H1 (cell line): ENCODE measurements at regions not wholly inside any gene's neighbourhood (a gene's known extent, or its start where the extent isn't known, plus 50 kb on each side); places are given as distances from the start of the nearest gene placed in this dataset.

Experiments used
- CTCF ChIA-PET: fragments of 300-600 bp; sonication (Branson Sonifier 250); formaldehyde crosslinking; loops from one replicate; lab custom pipeline; 2021; ENCODE audit not compliant: partially characterized antibody; lab: Charles Lee
- POLR2A ChIA-PET: fragments of 300-600 bp; sonication (Branson Sonifier 250); formaldehyde crosslinking; loops from one replicate; lab custom pipeline; 2021; ENCODE audit warnings: inconsistent platforms; ENCODE audit not compliant: partially characterized antibody; lab: Charles Lee
- DNase-seq, 2 experiments: peaks; one replicate each; pipeline versions ENCODE4 v3.0.0 to v3.0.0-alpha.2; 2010 to 2022; ENCODE audit warnings: low spot score in 2 of 2, low read depth in 1 of 2, mixed read lengths in 1 of 2
- FAIRE-seq: peaks from 2 replicates; lab custom pipeline; 2011; peaks lifted over from hg19 to GRCh38; lab: Jason Lieb, UNC
- H2AFZ ChIP-seq: 2 replicates; pipeline ENCODE4 v1.8.1; 2012; ENCODE audit warnings: low read length, inconsistent platforms
- H2AK5ac ChIP-seq: 2 replicates; pipeline ENCODE4 v1.6.1; 2013; ENCODE audit warnings: low read depth, low read length
- H2BK120ac ChIP-seq: replicated peaks from 2 replicates; pipeline ENCODE3; 2013; ENCODE audit warnings: low read depth, low read length, inconsistent platforms
- H2BK12ac ChIP-seq: 2 replicates; pipeline ENCODE4 v1.6.1; 2013; ENCODE audit warnings: low read depth, low read length
- H2BK15ac ChIP-seq: 2 replicates; pipeline ENCODE4 v1.6.1; 2013; ENCODE audit warnings: low read length
- H2BK20ac ChIP-seq: 2 replicates; pipeline ENCODE4 v1.6.1; 2013; ENCODE audit warnings: low read length
- H2BK5ac ChIP-seq: 2 replicates; pipeline ENCODE4 v1.6.1; 2013; ENCODE audit warnings: low read depth, low read length
- H3K14ac ChIP-seq: 2 replicates; pipeline ENCODE4 v1.6.1; 2013; ENCODE audit warnings: inconsistent platforms; ENCODE audit not compliant: insufficient read length
- H3K18ac ChIP-seq: 2 replicates; pipeline ENCODE4 v1.6.1; 2013; ENCODE audit warnings: low read length; ENCODE audit errors: extremely low read depth
- H3K23ac ChIP-seq: 2 replicates; pipeline ENCODE4 v1.6.1; 2013; ENCODE audit warnings: inconsistent platforms; ENCODE audit not compliant: insufficient read length
- H3K23me2 ChIP-seq: 2 replicates; pipeline ENCODE4 v1.6.1; 2013; ENCODE audit warnings: low read depth, low read length
- H3K27ac ChIP-seq: 2 replicates; pipeline ENCODE4 v1.6.1; 2011; ENCODE audit warnings: low read depth, low read length, inconsistent platforms
- H3K27me3 ChIP-seq, 4 experiments: replicated peaks in 1 of 4; 1 replicate in 1 of 4; 2 replicates in 3 of 4; pipeline versions ENCODE4 v1.6.1 to v1.8.1; 2011 to 2013; ENCODE audit warnings: low read length in 3 of 4, mild to moderate bottlenecking in 3 of 4, inconsistent platforms in 2 of 4, mixed read lengths in 2 of 4, moderate library complexity in 1 of 4; ENCODE audit not compliant: control insufficient read depth in 3 of 4, insufficient read depth in 3 of 4; ENCODE audit errors: extremely low read depth in 1 of 4
- H3K36me3 ChIP-seq, 4 experiments: 2 replicates each; pipeline versions ENCODE4 v1.6.1 to v1.8.1; 2011 to 2013; ENCODE audit warnings: mild to moderate bottlenecking in 4 of 4, low read length in 3 of 4, moderate library complexity in 2 of 4, control low read depth in 1 of 4, inconsistent platforms in 1 of 4; ENCODE audit not compliant: insufficient read depth in 4 of 4, control insufficient read depth in 2 of 4
- H3K4ac ChIP-seq: replicated peaks from 2 replicates; pipeline ENCODE3; 2013; ENCODE audit warnings: low read length, low read depth, mixed read lengths, inconsistent platforms; ENCODE audit not compliant: insufficient read length
- H3K4me1 ChIP-seq, 4 experiments: replicated peaks in 1 of 4; 1 replicate in 1 of 4; 2 replicates in 3 of 4; pipeline versions ENCODE4 v1.6.1 to v1.8.1; 2011 to 2013; ENCODE audit warnings: low read length in 3 of 4, inconsistent platforms in 2 of 4, mixed read lengths in 1 of 4; ENCODE audit not compliant: insufficient read depth in 4 of 4, control insufficient read depth in 3 of 4
- H3K4me2 ChIP-seq, 2 experiments: 2 replicates each; pipeline versions ENCODE4 v1.6.1 to v1.8.1; 2011 to 2013; ENCODE audit warnings: low read depth in 2 of 2, low read length in 2 of 2, control low read depth in 1 of 2, inconsistent platforms in 1 of 2, mild to moderate bottlenecking in 1 of 2; ENCODE audit not compliant: insufficient read depth in 1 of 2
- H3K4me3 ChIP-seq, 4 experiments: fragments of 200-600, 300-600 bp in 1 of 4; sonication (generic), shearing (Covaris generic), sonication (Bioruptor Twin) in 1 of 4; 2 replicates each; pipeline versions ENCODE4 v1.5.1 to v1.8.1; 2011 to 2016; ENCODE audit warnings: low read length in 4 of 4, low read depth in 3 of 4, control low read depth in 2 of 4, inconsistent platforms in 2 of 4, mild to moderate bottlenecking in 2 of 4, mixed read lengths in 1 of 4, moderate library complexity in 1 of 4; ENCODE audit not compliant: insufficient read depth in 2 of 4; ENCODE audit errors: extremely low read depth in 1 of 4
- H3K56ac ChIP-seq: replicated peaks from 2 replicates; pipeline ENCODE3; 2013; ENCODE audit warnings: low read depth, mild to moderate bottlenecking, mixed read lengths, low read length, inconsistent platforms; ENCODE audit not compliant: insufficient read length
- H3K79me1 ChIP-seq: 2 replicates; pipeline ENCODE4 v1.6.1; 2013; ENCODE audit warnings: low read depth, low read length, control low read depth
- H3K79me2 ChIP-seq, 2 experiments: 2 replicates each; pipeline versions ENCODE4 v1.6.1 to v1.8.1; 2012 to 2013; ENCODE audit warnings: low read length in 2 of 2, mild to moderate bottlenecking in 2 of 2, inconsistent platforms in 1 of 2; ENCODE audit not compliant: insufficient read depth in 2 of 2, control insufficient read depth in 1 of 2
- H3K9ac ChIP-seq, 4 experiments: replicated peaks in 1 of 4; 1 replicate in 1 of 4; 2 replicates in 3 of 4; pipeline versions ENCODE4 v1.6.1 to v1.8.1; 2011 to 2013; ENCODE audit warnings: low read depth in 3 of 4, low read length in 3 of 4, control low read depth in 2 of 4, mild to moderate bottlenecking in 2 of 4, moderate library complexity in 2 of 4, inconsistent platforms in 1 of 4; ENCODE audit errors: extremely low read depth in 1 of 4
- H3K9me3 ChIP-seq, 2 experiments: 2 replicates each; pipeline versions ENCODE4 v1.6.1 to v1.8.1; 2012 to 2013; ENCODE audit warnings: mild to moderate bottlenecking in 2 of 2, moderate library complexity in 2 of 2, control low read depth in 1 of 2, inconsistent platforms in 1 of 2, low read depth in 1 of 2, low read length in 1 of 2, mixed read lengths in 1 of 2; ENCODE audit not compliant: insufficient read depth in 2 of 2
- H4K20me1 ChIP-seq, 2 experiments: replicated peaks in 1 of 2; 2 replicates each; pipeline versions ENCODE3 to v1.8.1; 2011 to 2013; ENCODE audit warnings: inconsistent platforms in 2 of 2, low read length in 2 of 2, mild to moderate bottlenecking in 1 of 2; ENCODE audit not compliant: insufficient read depth in 2 of 2, control insufficient read depth in 1 of 2
- H4K5ac ChIP-seq: 2 replicates; pipeline ENCODE4 v1.6.1; 2013; ENCODE audit warnings: low read length, low read depth, mixed read lengths, inconsistent platforms; ENCODE audit not compliant: insufficient read length
- H4K8ac ChIP-seq: 2 replicates; pipeline ENCODE4 v1.8.0; 2013; ENCODE audit warnings: mild to moderate bottlenecking, moderate library complexity, low read length, inconsistent platforms; ENCODE audit not compliant: insufficient read depth; ENCODE audit errors: extremely low read depth
- H4K91ac ChIP-seq: replicated peaks from 2 replicates; pipeline ENCODE3; 2013; ENCODE audit warnings: low read length, mixed read lengths, inconsistent platforms; ENCODE audit not compliant: insufficient read length
- CEBPB ChIP-seq: IDR thresholded peaks from 2 replicates; pipeline ENCODE4 v1.6.1; 2012; ENCODE audit warnings: low read depth, low read length
- CHD1 ChIP-seq: IDR thresholded peaks from 2 replicates; pipeline ENCODE4 v1.6.1; 2012; ENCODE audit warnings: low read depth, low read length, improper control_type of control experiment
- HDAC6 ChIP-seq: IDR thresholded peaks from one replicate; pipeline ENCODE4 v1.7.1; 2012; ENCODE audit warnings: low read depth, mild to moderate bottlenecking, inconsistent platforms, low read length, moderate library complexity
- POU5F1 ChIP-seq: IDR thresholded peaks from 2 replicates; pipeline ENCODE4 v1.6.1; 2011; ENCODE audit warnings: low read depth, mild to moderate bottlenecking, low read length, moderate library complexity
- RAD21 ChIP-seq, 2 experiments: IDR thresholded peaks in 1 of 2; conservative IDR thresholded peaks in 1 of 2; 2 replicates each; pipeline ENCODE4 v1.6.1; 2011; ENCODE audit warnings: low read depth in 2 of 2, low read length in 2 of 2, improper control_type of control experiment in 1 of 2, inconsistent platforms in 1 of 2, mild to moderate bottlenecking in 1 of 2, moderate library complexity in 1 of 2
- RNF2 ChIP-seq: fragments of 200-900, 300-1000 bp; sonication (generic); IDR thresholded peaks from 2 replicates; pipeline ENCODE4 v1.7.1; 2016; ENCODE audit warnings: borderline replicate concordance, low read depth, mild to moderate bottlenecking, antibody characterized with exemption, low read length; ENCODE audit not compliant: poor library complexity, severe bottlenecking; ENCODE audit errors: missing control alignments
- TCF12 ChIP-seq: IDR thresholded peaks from 2 replicates; pipeline ENCODE4 v1.6.1; 2011; ENCODE audit warnings: low read depth, mild to moderate bottlenecking, low read length
- WGBS, 2 experiments: shearing (Covaris generic) in 1 of 2; methylation state at CpG; one replicate each; pipeline versions ENCODE4 v1.1.6 to v1.1.7; 2013 to 2015; ENCODE audit warnings: low lambda C conversion rate in 2 of 2, mixed read lengths in 2 of 2, inconsistent platforms in 1 of 2, low coverage in 1 of 2, missing lambda C conversion rate in 1 of 2; ENCODE audit not compliant: insufficient replicate concordance in 2 of 2, insufficient coverage in 1 of 2, insufficient read length in 1 of 2; ENCODE audit errors: extremely low coverage in 1 of 2, missing lambda C conversion rate in 1 of 2; 5-methylcytosine and 5-hydroxymethylcytosine counted together

- no peak for FAIRE-seq
- H3K4ac ChIP-seq = no peak overlapping the region
- DNase-seq = no peak
- no peaks in the 10 kb centered on the region for H4K20me1 ChIP-seq
- ChIA-PET POLR2A (no interaction called here), CTCF (no interaction called here)
- no peak overlapping the region for H2BK20ac ChIP-seq
- H2BK12ac ChIP-seq = no peak overlapping the region
- WGBS, 2 experiments = 97% methylated on average over 2 of the region's 2 CpGs; no CpG with 5 or more reads in 1 of the 2 experiments
- no peak overlapping the region for H3K14ac ChIP-seq
- H3K79me1 ChIP-seq = no peaks in the 10 kb centered on the region
- no peak overlapping the region for H4K5ac ChIP-seq
- H3K23me2 ChIP-seq = no peaks in the 10 kb centered on the region
- no peak overlapping the region for H3K18ac ChIP-seq
- H3K4me1 ChIP-seq = no peaks in the 10 kb centered on the region
- no peak overlapping the region for H4K91ac ChIP-seq
- no peaks in the 10 kb centered on the region for H3K36me3 ChIP-seq
- no peaks in the 10 kb centered on the region for H3K27me3 ChIP-seq
- no peak overlapping the region for H3K27ac ChIP-seq
- no peak overlapping the region for H4K8ac ChIP-seq
- H3K9ac ChIP-seq = no peak overlapping the region
- H3K23ac ChIP-seq = no peak overlapping the region
- no peak overlapping the region for H2AK5ac ChIP-seq
- no peaks in the 10 kb centered on the region for H3K79me2 ChIP-seq
- H3K9me3 ChIP-seq = no peaks in the 10 kb centered on the region
- H3K4me2 ChIP-seq = no peak overlapping the region
- no peak overlapping the region for H2BK120ac ChIP-seq
- no peak overlapping the region for H3K4me3 ChIP-seq
- TF ChIP-seq RAD21 (IDR thresholded peaks at IDR 0.05 in 1 of 2, conservative IDR thresholded peaks at IDR 0.05 in 1 of 2; ENCODE audit: low read depth in 2 of 2, low read length in 2 of 2) (no peak), RNF2 (no peak), CHD1 (no peak), POU5F1 (no peak), TCF12 (no peak), CEBPB (no peak), HDAC6 (no peak)
- TF ChIP-seq, all 59 proteins: peak for 0
- Histone ChIP-seq H2BK15ac (no peak overlapping the region), H3K56ac (no peak overlapping the region), H2BK5ac (no peak overlapping the region), H2AFZ (no peak overlapping the region)
Observed at GRCh38 chr4:119748853-119749252, 120.2 kb upstream of the PDE5A start.
